Activated CD4-positive, alpha-beta T cell treated with anti-CD3 and anti-CD28 coated beads, Interleukin-2, amount 50 U/mL, for 24 hours (primary cell): ENCODE measurements at regions not wholly inside any gene's neighbourhood (a gene's known extent, or its start where the extent isn't known, plus 50 kb on each side); places are given as distances from the start of the nearest gene placed in this dataset.
A peak's percentile ranks its signal among the peaks of the same experiment; 100 is the strongest.

Experiments used
- DNase-seq, 2 donors: peaks; one replicate each; pipeline ENCODE4 v3.0.0-alpha.2; 2020; ENCODE audit warnings: low read depth in 1 of 2, low spot score in 1 of 2

DNA sequence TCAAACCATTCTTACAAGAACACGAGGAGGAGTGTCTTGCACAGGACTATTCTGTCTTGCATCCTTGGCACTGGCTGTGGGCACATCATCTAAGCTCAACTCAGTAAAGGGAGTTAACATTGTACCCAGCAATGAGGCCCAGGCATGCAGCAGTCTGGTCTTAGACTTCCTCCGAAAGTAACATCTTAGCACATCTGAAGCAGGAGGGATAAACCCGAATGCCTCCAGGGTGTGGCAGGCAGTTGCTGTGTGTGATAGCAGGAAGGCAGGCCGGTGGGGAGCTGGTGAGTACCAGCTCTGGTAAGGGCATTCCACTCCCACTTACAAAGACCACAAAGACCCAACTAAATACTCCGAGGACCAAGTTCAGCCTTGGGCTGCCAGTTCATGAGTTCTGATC lies 206.3 kb downstream of the TSN start:
- no peak for DNase-seq

DNA sequence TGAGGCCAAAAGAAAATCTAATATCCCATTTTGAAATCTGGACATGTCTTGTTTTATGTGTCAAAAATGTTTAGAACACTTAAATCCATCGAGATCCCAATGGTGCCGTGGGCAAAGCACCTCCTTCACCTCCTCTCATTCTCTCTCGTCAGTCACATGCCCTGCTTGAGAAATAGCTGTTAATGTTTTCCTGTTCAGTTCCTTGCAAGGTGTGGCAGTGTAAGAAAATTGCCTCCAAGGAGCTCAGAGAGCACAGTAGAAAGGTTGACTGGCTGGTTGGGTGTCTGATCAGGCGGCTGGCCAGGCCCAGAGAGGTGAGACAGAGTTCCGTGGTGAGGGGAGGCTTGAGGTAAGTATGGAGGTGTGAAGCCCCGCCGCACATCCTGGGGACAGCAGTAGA lies 210.2 kb downstream of the TSN start:
- no peak for DNase-seq

GRCh38 chr2:121966663-121967062 lies 211.2 kb downstream of the TSN start:
- no peak for DNase-seq

DNA sequence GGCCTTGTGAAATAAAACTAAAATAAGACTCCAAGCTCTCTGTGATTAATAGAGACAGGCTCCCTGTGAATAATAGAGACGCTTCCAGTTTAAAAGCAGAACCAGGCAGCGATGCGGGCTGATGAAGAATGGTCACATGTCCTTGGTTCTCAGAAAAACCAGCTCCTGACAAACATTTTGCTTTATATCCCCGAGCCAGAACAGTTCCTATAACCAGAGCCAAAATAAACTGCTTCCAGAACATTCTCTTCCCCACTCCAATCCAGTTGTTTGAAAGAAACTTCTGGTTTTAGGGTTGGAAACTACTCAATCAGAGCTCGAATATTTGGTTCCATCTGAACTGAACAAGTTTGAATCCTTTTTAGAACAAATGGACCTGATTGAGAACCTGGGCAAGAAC lies 213.7 kb downstream of the TSN start:
- DNase-seq: no peak

DNA sequence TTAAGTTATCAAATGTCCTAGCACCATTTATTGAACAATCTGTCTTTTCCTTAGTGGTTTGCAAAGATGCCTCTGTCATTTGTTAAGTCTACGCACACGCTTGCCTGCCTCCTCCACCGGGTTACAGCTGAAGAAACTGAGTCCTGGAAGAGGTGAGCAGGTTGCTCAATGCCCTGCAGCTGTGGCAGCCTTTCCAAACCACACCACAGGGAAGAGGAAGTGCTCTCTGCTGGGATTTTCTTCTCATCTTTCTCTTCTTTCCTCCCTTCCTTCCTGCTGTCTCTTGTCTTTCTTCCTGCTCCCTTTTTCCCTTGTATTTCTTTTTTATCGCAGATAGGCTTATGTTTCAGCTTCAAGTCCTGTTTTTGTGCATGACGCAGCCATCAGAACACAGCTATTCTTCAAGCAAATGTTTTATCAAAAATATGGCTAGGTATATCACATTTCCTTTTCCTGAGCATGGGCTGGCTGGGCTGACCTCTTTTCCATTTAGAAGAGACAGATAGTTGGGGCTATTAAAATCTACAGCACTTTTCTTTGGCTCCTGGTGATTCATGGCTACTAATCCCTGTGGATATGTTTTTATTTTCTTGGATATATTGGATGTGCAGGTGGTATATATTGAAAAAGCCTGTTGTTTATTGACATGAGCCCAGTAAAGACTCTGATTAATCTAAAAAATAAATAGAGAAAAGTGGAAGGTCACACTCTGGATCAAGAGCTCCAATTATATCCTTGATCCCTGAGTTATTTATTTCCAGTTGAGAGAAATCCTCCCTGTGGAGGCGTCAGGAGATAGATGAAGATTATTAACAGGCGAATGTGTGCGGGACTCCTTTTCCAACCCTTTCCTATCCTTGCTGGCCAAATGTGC lies 214.6 kb downstream of the TSN start:
- no peak for DNase-seq

DNA sequence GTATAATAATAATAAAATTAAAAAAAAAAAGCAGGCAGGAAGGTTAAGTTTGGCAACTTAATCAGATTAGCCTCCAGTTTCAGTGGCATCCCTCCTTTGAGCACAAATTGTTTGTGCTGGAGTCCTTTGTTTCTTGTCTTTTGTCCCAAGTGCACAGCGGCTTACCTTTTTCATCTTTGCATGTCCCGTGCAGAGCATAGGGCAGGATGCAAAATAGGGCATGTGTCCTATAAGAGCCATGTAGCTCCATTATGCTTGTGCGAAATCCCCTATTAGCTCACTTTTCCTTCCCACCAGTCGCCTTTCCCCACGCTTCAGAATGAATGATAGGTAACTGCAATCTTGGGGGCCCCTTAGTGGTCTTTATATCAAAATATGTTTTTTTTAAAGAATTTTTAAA lies 216.8 kb downstream of the TSN start:
- no peak for DNase-seq

DNA sequence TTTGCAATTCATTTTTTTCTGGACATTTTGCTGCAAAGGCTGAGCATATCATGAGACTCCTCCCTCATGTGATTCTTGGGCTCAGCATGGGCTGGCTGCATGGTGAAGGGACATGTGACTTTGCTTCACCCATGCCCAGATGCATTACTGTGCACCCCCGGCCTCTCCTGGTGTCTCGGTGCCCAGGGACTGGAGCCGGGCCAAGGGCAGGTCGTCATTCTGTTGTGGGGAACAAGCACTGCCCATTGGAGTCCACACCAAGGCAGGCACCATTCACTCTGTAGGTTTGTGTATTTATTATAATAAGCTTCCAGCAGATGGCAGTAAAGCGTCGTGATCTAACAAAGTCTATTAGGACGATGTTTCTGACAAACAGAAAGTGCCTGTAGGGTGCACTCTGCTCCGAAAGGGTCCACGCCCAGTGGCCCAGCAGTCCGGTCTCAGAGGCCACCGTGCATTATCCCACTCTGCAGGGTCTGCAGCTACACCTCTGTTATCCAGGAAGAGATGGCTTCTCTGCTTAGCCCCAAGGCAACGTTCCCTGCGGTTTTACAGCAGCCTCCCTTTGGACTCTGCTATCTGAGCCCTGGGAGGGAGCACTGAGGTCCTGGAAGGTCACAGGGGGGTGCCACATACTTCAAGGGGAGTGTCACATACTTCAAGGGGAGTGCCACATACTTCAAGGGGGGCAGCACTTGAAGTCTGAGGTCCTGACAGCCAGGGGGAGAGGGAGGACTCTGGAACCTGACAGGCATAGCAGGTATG lies 219.6 kb downstream of the TSN start:
- peak; percentile 7 to 31 for DNase-seq

GRCh38 chr2:121976926-121977325 lies 221.5 kb downstream of the TSN start:
- DNase-seq: no peak

- no peak for DNase-seq
Measured at GRCh38 chr2:121977326-121977725, 221.9 kb downstream of the TSN start.

DNA sequence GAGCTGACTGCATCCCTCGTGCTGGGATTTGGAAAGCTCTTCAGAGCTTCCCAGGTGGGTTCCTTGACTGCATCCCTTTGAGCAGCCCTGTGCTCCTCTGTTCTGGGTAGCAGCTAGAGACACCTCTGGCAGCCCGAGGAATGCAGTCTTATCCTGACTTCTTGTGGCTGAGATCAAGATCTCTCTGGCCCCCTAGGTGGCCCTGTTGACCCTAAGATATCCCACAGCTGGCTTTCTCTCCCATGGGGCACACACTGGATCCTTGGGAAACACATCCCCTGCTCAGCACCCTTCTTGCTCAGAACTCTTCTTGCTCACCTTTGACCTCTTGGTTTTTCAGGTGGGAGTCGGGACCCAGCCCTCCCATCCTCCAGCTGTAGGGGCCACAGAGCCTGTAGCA lies 237.2 kb downstream of the TSN start:
- DNase-seq: no peak

- DNase-seq: no peak
Measured at GRCh38 chr2:121993682-121994081, 238.2 kb downstream of the TSN start.

GRCh38 chr2:121994238-121995206 lies 239.1 kb downstream of the TSN start:
- no peak for DNase-seq

DNA sequence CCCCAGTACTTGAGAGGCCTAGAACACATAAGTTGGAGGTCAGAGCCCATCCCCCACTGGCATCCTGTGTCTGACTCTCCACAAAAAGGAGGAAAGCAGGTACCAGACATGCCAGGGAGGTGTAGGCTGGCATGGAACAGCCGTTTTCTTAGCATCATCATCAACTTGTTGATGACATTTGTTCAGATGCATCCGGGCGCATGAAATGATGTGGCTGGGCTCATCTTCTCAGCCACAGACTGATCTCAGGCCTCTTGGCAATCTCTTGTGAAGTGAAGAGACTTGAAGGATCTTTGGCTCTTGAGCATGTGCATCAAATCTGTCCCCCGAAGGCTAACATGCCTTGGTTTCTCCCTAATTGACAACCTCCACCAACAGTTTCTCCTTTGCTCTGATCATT lies 243.3 kb downstream of the TSN start:
- no peak for DNase-seq

GRCh38 chr2:121999264-121999663 lies 243.8 kb downstream of the TSN start:
- DNase-seq: no peak

GRCh38 chr2:122000556-122001340 lies 245.3 kb downstream of the TSN start:
- DNase-seq: no peak

- DNase-seq: no peak
Measured at GRCh38 chr2:122001441-122001874, 246.0 kb downstream of the TSN start.

DNA sequence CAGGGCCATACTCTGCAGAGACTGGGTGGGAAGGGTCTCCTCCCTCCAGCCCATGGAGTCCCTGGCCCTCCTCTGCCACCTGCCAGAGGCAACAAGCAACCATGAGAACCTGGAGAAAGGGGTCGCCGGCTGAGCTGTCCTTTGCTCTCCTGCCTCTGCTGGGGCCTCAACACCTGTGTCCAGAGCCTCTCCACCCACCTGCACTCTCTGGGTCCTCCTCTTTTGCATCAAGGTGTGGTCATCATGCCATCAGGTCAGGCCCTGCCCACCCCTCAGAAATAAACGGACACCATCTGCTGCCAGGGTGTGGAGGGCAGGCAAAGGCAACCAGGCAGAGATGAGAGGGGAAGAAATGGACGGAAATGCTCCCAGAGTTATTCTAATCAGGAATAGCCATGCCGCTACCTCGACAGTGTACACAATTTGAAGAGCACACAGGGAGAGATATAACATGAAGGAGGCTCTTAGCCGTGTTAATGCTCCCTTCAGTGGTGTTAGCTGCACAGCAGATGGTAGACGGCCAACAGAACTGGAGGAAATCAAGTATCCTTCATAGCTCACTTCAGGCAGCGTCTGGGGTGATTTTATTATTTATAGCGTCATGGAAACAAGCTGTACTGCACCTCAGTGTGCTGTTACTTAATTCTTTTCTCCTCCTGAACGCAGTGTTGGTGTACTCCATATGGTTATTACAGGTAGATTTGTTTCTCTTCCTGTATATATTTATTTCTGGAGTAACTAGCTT lies 247.9 kb downstream of the TSN start:
- DNase-seq: no peak

DNA sequence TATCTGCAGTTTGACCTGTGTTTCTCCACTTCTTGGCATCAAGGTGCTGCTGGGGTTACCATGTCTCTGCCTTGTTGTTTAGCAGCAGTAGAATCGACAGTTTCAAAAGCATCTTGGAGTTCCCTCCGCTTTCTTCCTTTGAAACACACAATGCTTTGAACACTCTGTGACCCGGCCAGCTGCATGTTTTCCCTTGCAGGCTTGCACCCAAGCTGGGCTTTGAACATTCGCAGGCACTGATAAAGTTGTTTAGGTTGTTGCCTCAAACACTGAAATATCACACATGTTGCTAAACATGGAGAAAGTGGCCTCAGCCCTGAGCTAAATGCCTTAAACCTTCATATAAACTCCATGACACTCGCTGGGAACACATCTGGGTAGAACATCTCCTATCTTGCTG lies 251.7 kb downstream of the TSN start:
- DNase-seq: no peak

DNA sequence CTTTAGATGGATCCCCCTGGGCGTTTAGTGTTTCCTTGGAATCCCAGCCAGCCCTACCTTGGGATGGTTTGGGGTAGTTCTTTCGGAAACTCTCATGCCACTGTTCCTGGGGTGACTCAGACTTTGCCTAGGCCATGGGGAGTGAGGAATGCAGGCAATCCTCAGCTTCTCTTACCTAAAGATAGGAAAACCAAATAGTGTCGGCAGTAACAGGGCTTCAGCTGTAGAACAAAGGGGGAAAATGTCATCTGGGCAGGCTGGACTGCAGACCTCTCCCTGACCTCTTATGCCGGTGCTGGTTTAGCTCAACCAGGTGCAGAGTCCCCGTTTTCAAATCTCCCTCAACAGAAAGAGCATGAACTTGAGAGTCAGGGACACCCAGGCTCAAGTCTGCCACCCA lies 252.1 kb downstream of the TSN start:
- no peak for DNase-seq

DNA sequence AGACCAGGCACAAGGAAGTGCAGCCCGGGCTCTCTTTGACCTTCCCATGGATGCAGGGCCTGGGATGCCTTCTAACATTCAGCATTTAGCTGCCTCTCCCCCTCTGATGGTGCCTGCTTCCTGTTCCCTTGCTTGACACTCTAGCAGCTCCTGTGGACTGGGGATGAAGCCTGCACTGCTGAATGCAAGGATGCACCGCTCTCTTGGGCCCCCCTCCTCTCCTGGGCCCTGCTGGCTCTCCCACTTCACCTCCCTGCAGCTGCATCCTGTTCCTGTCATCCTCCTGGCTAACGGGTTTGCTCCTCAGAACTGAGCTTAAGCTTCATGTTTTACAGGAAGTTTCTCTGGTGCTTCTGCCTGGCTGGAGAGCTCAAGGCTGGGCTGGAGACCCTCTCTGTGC lies 254.1 kb downstream of the TSN start:
- DNase-seq: no peak
